K562 (cell line): ENCODE measurements at regions not wholly inside any gene's neighbourhood (a gene's known extent, or its start where the extent isn't known, plus 50 kb on each side); places are given as distances from the start of the nearest gene placed in this dataset.

ENCODE experiments used
- SNIP1 ChIP-seq: fragments of 450-650 bp; IDR thresholded peaks from 2 replicates; pipeline ENCODE4 v1.7.1; 2017; ENCODE audit warnings: low read depth, mild to moderate bottlenecking
- ZFP1 ChIP-seq: fragments of 450-650 bp; formaldehyde crosslinking; IDR thresholded peaks from 2 replicates; pipeline ENCODE4 v1.4.0; 2020; ENCODE audit warnings: mild to moderate bottlenecking, mixed read lengths
- ZNF551 ChIP-seq: fragments of 250-450 bp; sonication (Bioruptor Pico); IDR thresholded peaks from 2 replicates; pipeline ENCODE4 v1.5.0; 2021; ENCODE audit warnings: mild to moderate bottlenecking, moderate library complexity
- ZNF76 ChIP-seq: fragments of 250-450 bp; sonication (Bioruptor Pico); IDR thresholded peaks from 2 replicates; pipeline ENCODE4 v1.4.0; 2020; ENCODE audit warnings: mild to moderate bottlenecking, moderate library complexity, borderline replicate concordance
- TF ChIP-seq, protein P1 (sequence below): sonication (generic); formaldehyde crosslinking; IDR thresholded peaks from 2 replicates; pipeline ENCODE4 v1.8.0; 2022; ENCODE audit warnings: mild to moderate bottlenecking, low read depth, missing genetic modification reagents
- TF ChIP-seq, protein P2 (sequence below): sonication (generic); formaldehyde crosslinking; IDR thresholded peaks from 2 replicates; pipeline ENCODE4 v1.8.1; 2023; ENCODE audit warnings: mild to moderate bottlenecking, missing genetic modification reagents, moderate library complexity
- TF ChIP-seq, protein P3 (sequence below), 2 experiments: fragments of 450-650 bp; IDR thresholded peaks; 2 replicates each; pipeline ENCODE4 v1.6.1; 2018; ENCODE audit warnings: mild to moderate bottlenecking in 2 of 2, low read depth in 1 of 2; ENCODE audit not compliant: partially characterized antibody in 2 of 2

- TF ChIP-seq, protein P1, sequence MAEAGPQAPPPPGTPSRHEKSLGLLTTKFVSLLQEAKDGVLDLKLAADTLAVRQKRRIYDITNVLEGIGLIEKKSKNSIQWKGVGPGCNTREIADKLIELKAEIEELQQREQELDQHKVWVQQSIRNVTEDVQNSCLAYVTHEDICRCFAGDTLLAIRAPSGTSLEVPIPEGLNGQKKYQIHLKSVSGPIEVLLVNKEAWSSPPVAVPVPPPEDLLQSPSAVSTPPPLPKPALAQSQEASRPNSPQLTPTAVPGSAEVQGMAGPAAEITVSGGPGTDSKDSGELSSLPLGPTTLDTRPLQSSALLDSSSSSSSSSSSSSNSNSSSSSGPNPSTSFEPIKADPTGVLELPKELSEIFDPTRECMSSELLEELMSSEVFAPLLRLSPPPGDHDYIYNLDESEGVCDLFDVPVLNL (CRISPR knock-in tag) = no peak
- TF ChIP-seq ZNF76 (no peak), ZNF551 (CRISPR knock-in tag) (no peak), SNIP1 (no peak), ZFP1 (CRISPR knock-in tag) (no peak)
- TF ChIP-seq, protein P2, sequence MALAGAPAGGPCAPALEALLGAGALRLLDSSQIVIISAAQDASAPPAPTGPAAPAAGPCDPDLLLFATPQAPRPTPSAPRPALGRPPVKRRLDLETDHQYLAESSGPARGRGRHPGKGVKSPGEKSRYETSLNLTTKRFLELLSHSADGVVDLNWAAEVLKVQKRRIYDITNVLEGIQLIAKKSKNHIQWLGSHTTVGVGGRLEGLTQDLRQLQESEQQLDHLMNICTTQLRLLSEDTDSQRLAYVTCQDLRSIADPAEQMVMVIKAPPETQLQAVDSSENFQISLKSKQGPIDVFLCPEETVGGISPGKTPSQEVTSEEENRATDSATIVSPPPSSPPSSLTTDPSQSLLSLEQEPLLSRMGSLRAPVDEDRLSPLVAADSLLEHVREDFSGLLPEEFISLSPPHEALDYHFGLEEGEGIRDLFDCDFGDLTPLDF (CRISPR knock-in tag) = no peak
- TF ChIP-seq, protein P3, sequence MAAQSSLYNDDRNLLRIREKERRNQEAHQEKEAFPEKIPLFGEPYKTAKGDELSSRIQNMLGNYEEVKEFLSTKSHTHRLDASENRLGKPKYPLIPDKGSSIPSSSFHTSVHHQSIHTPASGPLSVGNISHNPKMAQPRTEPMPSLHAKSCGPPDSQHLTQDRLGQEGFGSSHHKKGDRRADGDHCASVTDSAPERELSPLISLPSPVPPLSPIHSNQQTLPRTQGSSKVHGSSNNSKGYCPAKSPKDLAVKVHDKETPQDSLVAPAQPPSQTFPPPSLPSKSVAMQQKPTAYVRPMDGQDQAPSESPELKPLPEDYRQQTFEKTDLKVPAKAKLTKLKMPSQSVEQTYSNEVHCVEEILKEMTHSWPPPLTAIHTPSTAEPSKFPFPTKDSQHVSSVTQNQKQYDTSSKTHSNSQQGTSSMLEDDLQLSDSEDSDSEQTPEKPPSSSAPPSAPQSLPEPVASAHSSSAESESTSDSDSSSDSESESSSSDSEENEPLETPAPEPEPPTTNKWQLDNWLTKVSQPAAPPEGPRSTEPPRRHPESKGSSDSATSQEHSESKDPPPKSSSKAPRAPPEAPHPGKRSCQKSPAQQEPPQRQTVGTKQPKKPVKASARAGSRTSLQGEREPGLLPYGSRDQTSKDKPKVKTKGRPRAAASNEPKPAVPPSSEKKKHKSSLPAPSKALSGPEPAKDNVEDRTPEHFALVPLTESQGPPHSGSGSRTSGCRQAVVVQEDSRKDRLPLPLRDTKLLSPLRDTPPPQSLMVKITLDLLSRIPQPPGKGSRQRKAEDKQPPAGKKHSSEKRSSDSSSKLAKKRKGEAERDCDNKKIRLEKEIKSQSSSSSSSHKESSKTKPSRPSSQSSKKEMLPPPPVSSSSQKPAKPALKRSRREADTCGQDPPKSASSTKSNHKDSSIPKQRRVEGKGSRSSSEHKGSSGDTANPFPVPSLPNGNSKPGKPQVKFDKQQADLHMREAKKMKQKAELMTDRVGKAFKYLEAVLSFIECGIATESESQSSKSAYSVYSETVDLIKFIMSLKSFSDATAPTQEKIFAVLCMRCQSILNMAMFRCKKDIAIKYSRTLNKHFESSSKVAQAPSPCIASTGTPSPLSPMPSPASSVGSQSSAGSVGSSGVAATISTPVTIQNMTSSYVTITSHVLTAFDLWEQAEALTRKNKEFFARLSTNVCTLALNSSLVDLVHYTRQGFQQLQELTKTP (IDR thresholded peaks at IDR 0.05; ENCODE audit: low read depth in 1 of 2, partially characterized antibody in 2 of 2) = no peak
Observed at GRCh38 chr11:28675183-28675582, 567.0 kb downstream of the METTL15 start (continued).
